PC-9 (cell line): ENCODE measurements at regions not wholly inside any gene's neighbourhood (a gene's known extent, or its start where the extent isn't known, plus 50 kb on each side); places are given as distances from the start of the nearest gene placed in this dataset.

ENCODE experiments used
- EZH2 ChIP-seq: fragments of 200-600 bp; sonication (generic); IDR thresholded peaks from 2 replicates; pipeline ENCODE4 v1.8.0; 2017; ENCODE audit warnings: antibody characterized with exemption, low read depth
- TF ChIP-seq, protein P1 (sequence below): fragments of 200-600 bp; sonication (generic); conservative IDR thresholded peaks from 2 replicates; pipeline ENCODE4 v1.6.1; 2017; ENCODE audit warnings: mixed run types, antibody characterized with exemption, mild to moderate bottlenecking, moderate library complexity

DNA sequence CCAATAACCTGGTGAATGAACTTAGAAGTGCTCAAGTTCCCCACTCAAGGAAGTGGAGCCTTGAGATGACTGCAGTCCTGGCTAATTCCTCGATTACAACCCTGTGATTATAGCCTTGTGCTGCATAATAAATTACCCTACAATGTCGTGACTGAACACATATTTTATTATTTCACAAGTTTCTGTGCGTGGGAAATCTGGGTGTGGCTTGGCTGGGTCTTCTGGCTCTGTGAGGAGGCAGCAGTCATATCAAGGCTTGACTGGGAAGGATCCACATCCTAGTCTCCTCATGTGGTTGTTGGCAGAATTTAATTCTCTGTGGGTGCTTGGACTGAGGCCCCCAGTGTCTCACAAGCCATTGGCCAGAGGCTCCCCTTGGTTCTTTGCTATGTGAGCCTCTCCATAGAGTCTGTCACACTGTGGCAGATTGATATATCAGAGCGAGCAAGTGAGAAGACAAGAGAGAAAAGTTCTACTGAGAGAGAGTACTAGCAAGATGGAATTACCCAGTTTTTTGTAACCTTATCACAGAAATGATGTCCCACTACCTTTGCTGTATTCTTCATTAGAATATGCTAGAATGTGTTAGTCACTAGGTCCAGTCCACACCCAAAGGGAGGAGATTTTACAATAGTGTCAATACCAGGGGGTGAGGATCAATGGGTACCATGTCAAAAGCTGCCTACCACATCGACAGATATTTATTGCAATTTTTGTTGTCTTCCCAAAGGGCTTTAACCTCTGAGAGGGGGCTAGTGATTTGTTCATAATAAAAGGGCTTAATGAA is 102.8 kb upstream of the TBC1D5 start:
- TF ChIP-seq, protein P1, sequence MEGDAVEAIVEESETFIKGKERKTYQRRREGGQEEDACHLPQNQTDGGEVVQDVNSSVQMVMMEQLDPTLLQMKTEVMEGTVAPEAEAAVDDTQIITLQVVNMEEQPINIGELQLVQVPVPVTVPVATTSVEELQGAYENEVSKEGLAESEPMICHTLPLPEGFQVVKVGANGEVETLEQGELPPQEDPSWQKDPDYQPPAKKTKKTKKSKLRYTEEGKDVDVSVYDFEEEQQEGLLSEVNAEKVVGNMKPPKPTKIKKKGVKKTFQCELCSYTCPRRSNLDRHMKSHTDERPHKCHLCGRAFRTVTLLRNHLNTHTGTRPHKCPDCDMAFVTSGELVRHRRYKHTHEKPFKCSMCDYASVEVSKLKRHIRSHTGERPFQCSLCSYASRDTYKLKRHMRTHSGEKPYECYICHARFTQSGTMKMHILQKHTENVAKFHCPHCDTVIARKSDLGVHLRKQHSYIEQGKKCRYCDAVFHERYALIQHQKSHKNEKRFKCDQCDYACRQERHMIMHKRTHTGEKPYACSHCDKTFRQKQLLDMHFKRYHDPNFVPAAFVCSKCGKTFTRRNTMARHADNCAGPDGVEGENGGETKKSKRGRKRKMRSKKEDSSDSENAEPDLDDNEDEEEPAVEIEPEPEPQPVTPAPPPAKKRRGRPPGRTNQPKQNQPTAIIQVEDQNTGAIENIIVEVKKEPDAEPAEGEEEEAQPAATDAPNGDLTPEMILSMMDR: no peak
- no peak for TF ChIP-seq EZH2
